WERI-Rb-1 (cell line): ENCODE measurements at regions not wholly inside any gene's neighbourhood (a gene's known extent, or its start where the extent isn't known, plus 50 kb on each side); places are given as distances from the start of the nearest gene placed in this dataset.

ENCODE experiments used
- DNase-seq: peaks from one replicate; pipeline ENCODE4 v3.0.0-alpha.2; 2020
- H3K27ac ChIP-seq: fragments of 250-450 bp; sonication (Bioruptor Pico); 2 replicates; pipeline ENCODE4 v1.5.1; 2020; ENCODE audit warnings: mild to moderate bottlenecking, moderate library complexity
- H3K27me3 ChIP-seq: fragments of 250-450 bp; sonication (Bioruptor Pico); 2 replicates; pipeline ENCODE4 v1.5.1; 2021; ENCODE audit warnings: mild to moderate bottlenecking, low read depth, moderate library complexity; ENCODE audit not compliant: insufficient read depth, severe bottlenecking
- H3K36me3 ChIP-seq: fragments of 250-450 bp; sonication (Bioruptor Pico); 2 replicates; pipeline ENCODE4 v1.5.1; 2020; ENCODE audit warnings: mild to moderate bottlenecking, moderate library complexity
- H3K4me3 ChIP-seq: 2 replicates; pipeline ENCODE4 v1.5.1; 2011; ENCODE audit warnings: low read depth, mild to moderate bottlenecking, control low read depth, low read length
- H3K9me3 ChIP-seq: fragments of 250-450 bp; sonication (Bioruptor Pico); 2 replicates; pipeline ENCODE4 v1.5.1; 2021; ENCODE audit warnings: mild to moderate bottlenecking, moderate library complexity; ENCODE audit not compliant: severe bottlenecking
- CTCF ChIP-seq: IDR thresholded peaks from 2 replicates; pipeline ENCODE4 v1.5.1; 2011; ENCODE audit warnings: low read depth, mild to moderate bottlenecking, control low read depth, inconsistent platforms, low read length

GRCh38 chr1:95449516-95449915 is 215.5 kb downstream of the RWDD3 start:
- no peak for DNase-seq
- TF ChIP-seq CTCF = no peak
- Histone ChIP-seq H3K36me3 (no peaks in the 10 kb centered on the region), H3K27ac (no peak overlapping the region), H3K4me3 (no peak overlapping the region), H3K27me3 (no peaks in the 10 kb centered on the region), H3K9me3 (no peaks in the 10 kb centered on the region)

- no peak for DNase-seq
- Histone ChIP-seq H3K27ac (no peak overlapping the region), H3K36me3 (no peaks in the 10 kb centered on the region), H3K4me3 (no peak overlapping the region), H3K27me3 (no peaks in the 10 kb centered on the region), H3K9me3 (no peaks in the 10 kb centered on the region)
- peak; percentile 24; the same call in 1 of the 2 replicates for TF ChIP-seq CTCF
Observed at GRCh38 chr1:95451054-95451453, 217.0 kb downstream of the RWDD3 start.

GRCh38 chr1:95451904-95452303 is 217.9 kb downstream of the RWDD3 start:
- DNase-seq = no peak
- TF ChIP-seq CTCF = no peak
- Histone ChIP-seq H3K27ac (no peak overlapping the region), H3K36me3 (no peaks in the 10 kb centered on the region), H3K4me3 (no peak overlapping the region), H3K9me3 (no peaks in the 10 kb centered on the region), H3K27me3 (no peaks in the 10 kb centered on the region)

- no peak overlapping the region for H3K4me3 ChIP-seq
- no peaks in the 10 kb centered on the region for H3K9me3 ChIP-seq
- no peak for DNase-seq
- no peak overlapping the region for H3K27ac ChIP-seq
- no peaks in the 10 kb centered on the region for H3K27me3 ChIP-seq
- TF ChIP-seq CTCF = no peak
- no peaks in the 10 kb centered on the region for H3K36me3 ChIP-seq
Observed at GRCh38 chr1:95453053-95453452, 219.0 kb downstream of the RWDD3 start.

GRCh38 chr1:95467036-95467435 is 233.0 kb downstream of the RWDD3 start:
- TF ChIP-seq CTCF = 0 out of 2 replicates have a peak, but pooled peaks have one; percentile 9
- Histone ChIP-seq H3K27me3 (no peaks in the 10 kb centered on the region), H3K4me3 (no peak overlapping the region), H3K9me3 (no peaks in the 10 kb centered on the region), H3K36me3 (no peaks in the 10 kb centered on the region), H3K27ac (no peak overlapping the region)
- no peak for DNase-seq

- no peaks in the 10 kb centered on the region for H3K9me3 ChIP-seq
- DNase-seq = no peak
- TF ChIP-seq CTCF = no peak
Observed at GRCh38 chr1:95475686-95476457, 241.9 kb downstream of the RWDD3 start.

More at GRCh38 chr1:95475686-95476457, 241.9 kb downstream of the RWDD3 start:
- no peak overlapping the region for H3K4me3 ChIP-seq
- H3K36me3 ChIP-seq = no peaks in the 10 kb centered on the region
- no peaks in the 10 kb centered on the region for H3K27me3 ChIP-seq
- H3K27ac ChIP-seq = no peak overlapping the region
